ENCODE measurements at regions not wholly inside any gene's neighbourhood (a gene's known extent, or its start where the extent isn't known, plus 50 kb on each side); places are given as distances from the start of the nearest gene placed in this dataset.

DNA sequence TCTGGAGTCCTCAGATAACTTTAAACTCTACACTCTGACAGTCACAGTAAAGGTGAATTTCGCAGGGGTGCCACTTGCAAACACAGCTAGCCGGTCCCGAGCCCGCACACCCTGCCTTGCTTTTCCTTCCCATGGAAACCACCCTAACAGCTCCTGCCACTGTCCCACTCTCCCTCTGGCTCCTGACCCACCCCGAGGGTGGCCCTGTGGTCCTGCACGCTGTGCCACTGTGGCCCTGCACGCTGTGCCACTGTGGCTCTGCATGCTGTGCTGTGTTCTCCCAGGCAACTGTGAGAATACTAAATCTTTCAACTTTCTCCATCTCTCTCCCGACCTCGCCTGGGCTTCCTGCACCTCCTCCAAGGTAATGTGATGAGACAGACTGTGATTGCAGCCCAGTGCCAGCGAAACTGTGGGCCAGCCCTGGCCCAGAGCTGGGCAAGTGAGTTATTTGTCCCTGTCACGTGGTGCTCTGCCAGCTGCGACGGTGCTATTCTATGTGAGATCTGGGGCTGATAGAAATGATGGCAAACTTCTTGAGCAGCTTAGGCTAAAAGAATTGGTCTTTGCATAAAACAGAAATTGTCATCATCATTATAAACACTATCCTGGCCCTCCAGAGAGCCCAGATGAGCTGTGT is 63.4 kb upstream of the TARBP1 start:
- DNase-seq (ENCODE audit: low read depth) = no peak
- TF ChIP-seq, protein P1, sequence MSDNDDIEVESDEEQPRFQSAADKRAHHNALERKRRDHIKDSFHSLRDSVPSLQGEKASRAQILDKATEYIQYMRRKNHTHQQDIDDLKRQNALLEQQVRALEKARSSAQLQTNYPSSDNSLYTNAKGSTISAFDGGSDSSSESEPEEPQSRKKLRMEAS (IDR thresholded peaks at IDR 0.05; ENCODE audit: low read depth, low read length) = no peak
- TF ChIP-seq, protein P2, sequence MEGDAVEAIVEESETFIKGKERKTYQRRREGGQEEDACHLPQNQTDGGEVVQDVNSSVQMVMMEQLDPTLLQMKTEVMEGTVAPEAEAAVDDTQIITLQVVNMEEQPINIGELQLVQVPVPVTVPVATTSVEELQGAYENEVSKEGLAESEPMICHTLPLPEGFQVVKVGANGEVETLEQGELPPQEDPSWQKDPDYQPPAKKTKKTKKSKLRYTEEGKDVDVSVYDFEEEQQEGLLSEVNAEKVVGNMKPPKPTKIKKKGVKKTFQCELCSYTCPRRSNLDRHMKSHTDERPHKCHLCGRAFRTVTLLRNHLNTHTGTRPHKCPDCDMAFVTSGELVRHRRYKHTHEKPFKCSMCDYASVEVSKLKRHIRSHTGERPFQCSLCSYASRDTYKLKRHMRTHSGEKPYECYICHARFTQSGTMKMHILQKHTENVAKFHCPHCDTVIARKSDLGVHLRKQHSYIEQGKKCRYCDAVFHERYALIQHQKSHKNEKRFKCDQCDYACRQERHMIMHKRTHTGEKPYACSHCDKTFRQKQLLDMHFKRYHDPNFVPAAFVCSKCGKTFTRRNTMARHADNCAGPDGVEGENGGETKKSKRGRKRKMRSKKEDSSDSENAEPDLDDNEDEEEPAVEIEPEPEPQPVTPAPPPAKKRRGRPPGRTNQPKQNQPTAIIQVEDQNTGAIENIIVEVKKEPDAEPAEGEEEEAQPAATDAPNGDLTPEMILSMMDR (IDR thresholded peaks at IDR 0.05; ENCODE audit: low read depth, low read length) = no peak
- TF ChIP-seq MYC (IDR thresholded peaks at IDR 0.05; ENCODE audit: low read depth, low read length) (no peak), POLR2A (IDR thresholded peaks at IDR 0.05; ENCODE audit: extremely low read depth, insufficient read length) (no peak)
- H3K4me3 ChIP-seq (ENCODE audit: low read depth, low read length) = no peak overlapping the region

DNA sequence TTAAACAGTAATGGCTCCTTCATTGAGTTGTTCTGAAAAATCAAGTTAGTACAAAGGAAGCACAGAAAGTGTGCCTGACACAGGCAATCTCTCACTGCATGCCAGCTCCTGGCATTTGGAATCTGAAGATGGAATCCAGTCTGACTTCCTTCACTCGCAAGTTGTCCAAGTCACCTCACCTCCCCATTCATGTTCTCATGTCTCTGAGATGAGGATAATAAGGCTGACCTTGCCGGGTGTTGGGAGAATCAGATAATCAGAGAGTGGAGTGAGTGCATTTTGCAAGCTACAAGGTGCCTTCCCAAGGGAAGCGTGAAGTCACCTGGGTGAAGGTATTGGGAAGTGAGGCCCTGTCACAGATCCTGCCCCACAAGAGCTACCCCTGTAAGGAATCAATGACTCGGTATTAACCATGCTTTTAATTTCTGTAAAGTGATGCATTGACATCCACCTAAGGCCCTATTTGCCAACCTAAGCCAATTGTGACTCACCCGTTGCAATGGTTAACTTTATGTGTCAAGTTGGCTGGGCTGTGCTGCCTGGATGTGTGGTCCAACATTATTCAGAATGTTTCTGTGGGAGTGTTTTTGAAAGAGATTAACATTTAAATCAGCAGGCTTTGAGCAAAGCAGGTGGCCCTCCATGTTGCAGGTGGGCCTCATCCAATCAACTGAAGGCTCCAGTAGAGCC is 62.5 kb upstream of the TARBP1 start:
- no peak for TF ChIP-seq POLR2A (IDR thresholded peaks at IDR 0.05; ENCODE audit: extremely low read depth, insufficient read length)
- TF ChIP-seq MYC (IDR thresholded peaks at IDR 0.05; ENCODE audit: low read depth, low read length) = no peak
- TF ChIP-seq, protein P1 (IDR thresholded peaks at IDR 0.05; ENCODE audit: low read depth, low read length) = no peak
- TF ChIP-seq, protein P2 (IDR thresholded peaks at IDR 0.05; ENCODE audit: low read depth, low read length) = no peak
- no peak for DNase-seq (ENCODE audit: low read depth)
- H3K4me3 ChIP-seq (ENCODE audit: low read depth, low read length) = no peak overlapping the region

DNA sequence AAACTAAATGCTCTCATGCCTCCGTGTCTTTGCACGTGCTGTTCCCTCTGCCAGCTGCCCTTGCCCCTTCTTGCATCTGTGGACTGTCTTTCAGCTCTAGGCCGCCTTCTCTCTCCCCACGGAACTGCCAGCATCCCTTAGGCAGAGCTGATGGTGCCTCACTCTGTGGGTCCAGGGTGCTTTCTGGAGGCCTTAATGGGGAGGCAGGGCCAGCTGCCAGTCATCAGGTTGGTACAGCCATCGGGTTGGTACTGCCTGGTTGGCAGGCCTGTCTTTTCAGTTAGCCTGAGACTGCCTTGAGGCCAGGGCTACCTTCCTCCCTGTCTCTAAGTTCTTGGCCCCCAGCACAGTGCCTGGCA is 61.4 kb upstream of the TARBP1 start:
- DNase-seq (ENCODE audit: low read depth) = no peak
- no peak overlapping the region for H3K4me3 ChIP-seq (ENCODE audit: low read depth, low read length)
- TF ChIP-seq MYC (IDR thresholded peaks at IDR 0.05; ENCODE audit: low read depth, low read length) (no peak), POLR2A (IDR thresholded peaks at IDR 0.05; ENCODE audit: extremely low read depth, insufficient read length) (no peak)
- TF ChIP-seq, protein P2 (IDR thresholded peaks at IDR 0.05; ENCODE audit: low read depth, low read length) = no peak
- TF ChIP-seq, protein P1 (IDR thresholded peaks at IDR 0.05; ENCODE audit: low read depth, low read length) = no peak

DNA sequence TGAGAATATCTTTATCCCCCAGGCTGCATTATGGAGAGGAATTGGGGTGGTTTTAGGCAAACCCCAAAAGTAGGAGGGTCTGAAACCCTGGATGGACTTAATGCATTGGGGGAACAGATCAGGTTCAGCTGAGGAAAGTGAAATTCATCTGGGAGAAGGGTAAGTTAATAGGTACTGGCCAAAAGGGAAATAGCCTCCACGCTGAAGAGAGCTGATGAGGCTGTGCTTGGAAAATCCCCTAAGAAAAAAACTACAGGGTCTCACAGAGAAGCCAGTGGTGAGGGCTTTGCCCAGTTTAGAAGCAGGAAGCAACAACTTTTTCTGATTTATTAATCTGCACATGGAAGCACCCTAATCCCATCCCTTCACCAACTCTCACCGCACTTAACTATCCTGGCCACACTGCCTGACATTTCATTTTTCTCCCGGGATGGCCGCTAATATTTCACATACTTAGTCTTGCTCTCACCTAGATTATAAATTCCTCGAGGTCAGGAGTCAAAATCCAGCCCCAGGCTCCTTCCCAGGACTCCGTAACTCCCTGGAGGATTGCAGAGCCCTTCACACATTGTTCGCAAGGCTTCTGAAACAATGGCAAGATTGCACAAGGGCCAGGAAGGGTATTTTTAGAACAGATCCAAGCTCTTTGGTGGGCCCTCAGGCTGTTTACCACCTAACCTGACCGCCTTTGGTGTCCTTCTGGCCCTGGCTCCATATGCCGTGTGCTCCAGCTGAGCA is 60.9 kb upstream of the TARBP1 start:
- TF ChIP-seq, protein P2 (IDR thresholded peaks at IDR 0.05; ENCODE audit: low read depth, low read length) = no peak
- TF ChIP-seq, protein P1 (IDR thresholded peaks at IDR 0.05; ENCODE audit: low read depth, low read length) = no peak
- TF ChIP-seq MYC (IDR thresholded peaks at IDR 0.05; ENCODE audit: low read depth, low read length) (no peak), POLR2A (IDR thresholded peaks at IDR 0.05; ENCODE audit: extremely low read depth, insufficient read length) (no peak)
- no peak for DNase-seq (ENCODE audit: low read depth)
- no peak overlapping the region for H3K4me3 ChIP-seq (ENCODE audit: low read depth, low read length)

DNA sequence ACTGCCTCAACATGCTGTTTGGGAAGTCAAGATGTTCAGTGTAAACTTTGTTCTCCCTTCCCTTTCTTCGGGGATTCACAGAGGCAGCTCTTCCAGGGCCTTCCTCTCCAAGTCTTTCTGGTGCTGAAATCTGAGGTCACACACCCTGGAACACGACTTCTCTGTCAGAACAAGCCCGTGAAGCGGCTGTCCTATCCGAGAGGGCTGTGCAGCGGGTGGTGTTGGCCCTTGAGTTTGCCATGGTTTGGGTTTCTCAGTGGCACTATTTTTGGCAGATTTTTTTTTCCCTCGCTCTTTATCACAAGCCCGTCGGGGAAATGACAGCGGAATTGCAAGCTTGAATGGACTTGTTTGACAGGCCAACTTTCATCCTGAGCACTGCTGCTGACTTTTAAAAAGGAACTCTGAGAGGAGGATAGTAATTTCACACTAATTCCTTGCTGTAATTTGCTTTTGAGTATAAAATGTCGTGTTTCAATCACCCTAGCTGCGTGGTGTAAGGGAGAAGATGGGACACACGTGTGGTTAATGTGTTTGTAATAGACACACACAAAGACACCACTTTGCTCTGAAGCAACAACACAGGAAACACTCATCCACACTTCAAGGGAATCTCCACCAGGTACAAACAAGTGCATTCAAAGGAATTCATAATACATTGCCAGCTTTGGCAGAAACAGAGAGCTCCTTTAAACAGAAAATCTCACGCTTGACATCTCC is 60.1 kb upstream of the TARBP1 start:
- DNase-seq (ENCODE audit: low read depth) = no peak
- H3K4me3 ChIP-seq (ENCODE audit: low read depth, low read length) = no peak overlapping the region
- TF ChIP-seq, protein P2 (IDR thresholded peaks at IDR 0.05; ENCODE audit: low read depth, low read length) = no peak
- TF ChIP-seq MYC (IDR thresholded peaks at IDR 0.05; ENCODE audit: low read depth, low read length) (no peak), POLR2A (IDR thresholded peaks at IDR 0.05; ENCODE audit: extremely low read depth, insufficient read length) (no peak)
- TF ChIP-seq, protein P1 (IDR thresholded peaks at IDR 0.05; ENCODE audit: low read depth, low read length) = no peak
